OCI-LY7 (cell line): ENCODE measurements at regions not wholly inside any gene's neighbourhood (a gene's known extent, or its start where the extent isn't known, plus 50 kb on each side); places are given as distances from the start of the nearest gene placed in this dataset.

Experiments used
- EZH2phosphoT487 ChIP-seq: fragments of 200-600 bp; sonication (generic); IDR thresholded peaks from 2 replicates; pipeline ENCODE4 v1.6.1; 2018; ENCODE audit warnings: low read depth, borderline replicate concordance, mild to moderate bottlenecking, mixed run types, antibody characterized with exemption, low read length, moderate library complexity, mixed read lengths
- TF ChIP-seq, protein P1 (sequence below): fragments of 200-600 bp; sonication (generic); conservative IDR thresholded peaks from 2 replicates; pipeline ENCODE4 v1.5.1; 2014; ENCODE audit warnings: mild to moderate bottlenecking, antibody characterized with exemption, low read length, moderate library complexity, mixed read lengths

DNA sequence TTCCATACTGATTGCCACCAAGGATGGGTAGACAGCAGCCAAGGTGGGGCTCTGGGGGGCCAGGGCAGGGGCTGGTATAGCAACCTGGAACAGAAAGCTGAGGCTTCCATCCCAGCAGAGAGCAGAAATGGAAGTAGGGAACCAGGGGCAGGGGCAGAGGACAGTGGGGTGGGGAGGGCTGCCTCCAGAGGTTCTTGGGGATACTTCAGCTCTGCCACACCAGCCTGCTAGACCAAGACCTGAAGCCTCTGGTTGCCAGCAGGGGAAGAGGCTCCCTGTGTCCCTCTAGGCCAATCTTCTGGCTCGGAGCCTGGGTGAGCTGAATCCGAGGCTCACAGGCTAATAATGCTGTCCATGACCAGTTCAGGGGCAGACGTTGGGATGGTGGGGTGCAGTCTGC lies 329.0 kb downstream of the DYSF start:
- TF ChIP-seq, protein P1, sequence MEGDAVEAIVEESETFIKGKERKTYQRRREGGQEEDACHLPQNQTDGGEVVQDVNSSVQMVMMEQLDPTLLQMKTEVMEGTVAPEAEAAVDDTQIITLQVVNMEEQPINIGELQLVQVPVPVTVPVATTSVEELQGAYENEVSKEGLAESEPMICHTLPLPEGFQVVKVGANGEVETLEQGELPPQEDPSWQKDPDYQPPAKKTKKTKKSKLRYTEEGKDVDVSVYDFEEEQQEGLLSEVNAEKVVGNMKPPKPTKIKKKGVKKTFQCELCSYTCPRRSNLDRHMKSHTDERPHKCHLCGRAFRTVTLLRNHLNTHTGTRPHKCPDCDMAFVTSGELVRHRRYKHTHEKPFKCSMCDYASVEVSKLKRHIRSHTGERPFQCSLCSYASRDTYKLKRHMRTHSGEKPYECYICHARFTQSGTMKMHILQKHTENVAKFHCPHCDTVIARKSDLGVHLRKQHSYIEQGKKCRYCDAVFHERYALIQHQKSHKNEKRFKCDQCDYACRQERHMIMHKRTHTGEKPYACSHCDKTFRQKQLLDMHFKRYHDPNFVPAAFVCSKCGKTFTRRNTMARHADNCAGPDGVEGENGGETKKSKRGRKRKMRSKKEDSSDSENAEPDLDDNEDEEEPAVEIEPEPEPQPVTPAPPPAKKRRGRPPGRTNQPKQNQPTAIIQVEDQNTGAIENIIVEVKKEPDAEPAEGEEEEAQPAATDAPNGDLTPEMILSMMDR: no peak
- no peak for TF ChIP-seq EZH2phosphoT487
